GM12864 (cell line): ENCODE measurements at regions not wholly inside any gene's neighbourhood (a gene's known extent, or its start where the extent isn't known, plus 50 kb on each side); places are given as distances from the start of the nearest gene placed in this dataset.

Source experiments
- DNase-seq: peaks from one replicate; pipeline ENCODE4 v3.0.0-alpha.2; 2011; ENCODE audit warnings: low read depth
- H3K4me3 ChIP-seq: 2 replicates; pipeline ENCODE4 v1.5.1; 2011; ENCODE audit warnings: mild to moderate bottlenecking, low read depth, low read length, control low read depth
- TF ChIP-seq, protein P1 (sequence below): IDR thresholded peaks from 2 replicates; pipeline ENCODE4 v1.5.1; 2011; ENCODE audit warnings: low read depth, mild to moderate bottlenecking, moderate library complexity, low read length, control low read depth, inconsistent platforms; ENCODE audit errors: missing control alignments

DNA sequence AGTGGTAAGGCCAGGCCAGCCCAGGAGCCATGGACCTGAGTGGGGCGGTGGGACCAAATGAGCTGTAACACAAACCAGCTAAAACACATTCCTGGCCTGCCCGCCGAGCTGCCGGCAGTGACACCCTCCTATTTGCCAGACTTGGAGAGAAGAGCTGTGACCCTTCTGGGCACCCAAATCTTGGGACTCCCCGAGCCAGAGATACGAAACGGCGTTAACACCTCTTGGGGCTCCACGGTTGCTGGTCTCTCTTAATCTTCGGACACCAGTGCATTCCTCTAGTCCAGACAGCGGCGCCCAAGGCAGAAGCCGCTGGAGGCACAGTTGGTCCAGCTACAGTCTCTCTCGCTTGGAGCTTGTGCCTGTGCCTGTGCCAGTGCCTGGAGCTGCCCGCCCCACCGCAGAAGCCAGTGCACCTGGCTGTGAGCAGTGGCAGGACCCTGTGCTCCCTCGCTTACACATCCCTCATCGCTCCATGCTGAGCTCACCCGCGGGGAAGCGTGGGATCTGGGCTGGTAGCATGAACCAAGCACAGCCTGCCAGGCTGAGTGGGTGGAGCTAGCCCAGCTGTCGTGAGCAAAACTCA is 147.2 kb upstream of the KLHL1 start:
- DNase-seq, result no peak
- no peak overlapping the region for H3K4me3 ChIP-seq
- TF ChIP-seq, protein P1, sequence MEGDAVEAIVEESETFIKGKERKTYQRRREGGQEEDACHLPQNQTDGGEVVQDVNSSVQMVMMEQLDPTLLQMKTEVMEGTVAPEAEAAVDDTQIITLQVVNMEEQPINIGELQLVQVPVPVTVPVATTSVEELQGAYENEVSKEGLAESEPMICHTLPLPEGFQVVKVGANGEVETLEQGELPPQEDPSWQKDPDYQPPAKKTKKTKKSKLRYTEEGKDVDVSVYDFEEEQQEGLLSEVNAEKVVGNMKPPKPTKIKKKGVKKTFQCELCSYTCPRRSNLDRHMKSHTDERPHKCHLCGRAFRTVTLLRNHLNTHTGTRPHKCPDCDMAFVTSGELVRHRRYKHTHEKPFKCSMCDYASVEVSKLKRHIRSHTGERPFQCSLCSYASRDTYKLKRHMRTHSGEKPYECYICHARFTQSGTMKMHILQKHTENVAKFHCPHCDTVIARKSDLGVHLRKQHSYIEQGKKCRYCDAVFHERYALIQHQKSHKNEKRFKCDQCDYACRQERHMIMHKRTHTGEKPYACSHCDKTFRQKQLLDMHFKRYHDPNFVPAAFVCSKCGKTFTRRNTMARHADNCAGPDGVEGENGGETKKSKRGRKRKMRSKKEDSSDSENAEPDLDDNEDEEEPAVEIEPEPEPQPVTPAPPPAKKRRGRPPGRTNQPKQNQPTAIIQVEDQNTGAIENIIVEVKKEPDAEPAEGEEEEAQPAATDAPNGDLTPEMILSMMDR, result no peak

DNA sequence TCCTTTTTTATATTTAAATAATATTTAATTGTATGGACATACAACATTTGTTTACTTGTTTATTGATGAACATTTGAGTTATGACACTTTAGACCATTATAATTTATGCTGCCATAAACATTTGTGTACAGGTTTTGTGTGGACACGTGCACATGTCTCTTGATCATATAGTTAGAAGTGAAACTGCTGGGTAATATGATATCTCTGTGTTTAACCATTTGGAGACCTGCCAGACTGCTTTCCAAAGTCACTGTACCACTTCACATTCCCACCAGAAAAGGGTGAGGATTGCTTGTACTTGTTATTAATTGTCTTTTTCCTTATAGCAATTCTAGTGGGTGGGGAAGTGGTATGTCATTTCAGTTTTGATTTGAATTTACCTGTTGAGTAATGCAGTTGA is 145.6 kb upstream of the KLHL1 start:
- no peak for DNase-seq
- TF ChIP-seq, protein P1, result no peak
- no peak overlapping the region for H3K4me3 ChIP-seq

DNA sequence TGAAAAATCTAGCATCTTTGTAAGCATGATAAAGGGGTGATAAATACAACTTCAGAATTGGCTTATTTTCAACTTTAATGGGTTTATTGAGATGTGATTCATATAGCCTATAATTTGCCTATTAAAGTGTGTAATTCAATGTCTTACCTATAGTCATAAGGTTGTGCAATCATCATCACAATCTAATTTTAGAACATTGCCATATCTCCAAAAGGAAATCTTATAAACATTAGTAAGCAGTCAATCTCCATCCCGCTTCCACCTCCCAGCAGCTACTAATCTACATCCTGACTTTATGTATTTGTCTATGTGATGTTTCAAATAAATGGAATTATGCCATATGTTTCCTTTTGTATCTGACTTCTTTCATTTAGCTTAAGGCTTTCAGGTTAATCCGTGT is 145.2 kb upstream of the KLHL1 start:
- TF ChIP-seq, protein P1, result no peak
- DNase-seq, result no peak
- H3K4me3 ChIP-seq, result no peak overlapping the region

DNA sequence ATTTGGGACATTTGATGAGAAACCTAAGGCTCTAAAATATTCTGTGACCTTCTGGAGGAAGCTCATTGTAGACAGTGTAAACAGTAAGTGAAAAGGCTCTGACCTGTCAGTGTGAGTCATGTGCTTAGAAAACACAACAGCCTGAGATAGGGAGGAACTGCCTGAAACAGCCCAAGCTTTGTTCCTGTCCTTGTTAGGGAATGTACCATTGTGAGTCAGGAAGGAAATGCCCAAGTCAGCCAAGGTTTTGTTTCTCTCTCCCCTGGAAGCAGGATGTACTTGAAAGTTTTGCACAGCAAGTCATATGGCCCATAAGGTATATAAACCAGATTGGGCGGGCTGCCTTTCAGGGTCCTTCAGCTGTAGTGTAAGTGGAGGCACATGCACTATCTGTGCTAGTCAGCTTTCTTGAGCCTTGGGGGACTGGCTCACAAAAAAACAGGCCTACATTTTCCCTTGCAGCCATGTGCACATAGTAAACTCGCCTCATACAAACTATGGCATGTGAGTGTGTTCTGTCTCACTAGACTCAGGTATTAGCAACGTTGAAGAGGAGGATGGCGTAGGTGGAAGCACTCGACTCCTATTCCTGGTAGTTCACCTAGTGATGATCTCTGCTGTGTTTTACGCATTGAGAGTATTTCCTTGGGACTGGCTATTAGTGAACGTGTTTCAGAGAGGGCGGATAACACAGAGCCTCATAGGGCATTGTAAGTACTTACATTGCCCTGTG is 141.2 kb upstream of the KLHL1 start:
- DNase-seq, result no peak
- H3K4me3 ChIP-seq, result no peak overlapping the region
- TF ChIP-seq, protein P1, result no peak

DNA sequence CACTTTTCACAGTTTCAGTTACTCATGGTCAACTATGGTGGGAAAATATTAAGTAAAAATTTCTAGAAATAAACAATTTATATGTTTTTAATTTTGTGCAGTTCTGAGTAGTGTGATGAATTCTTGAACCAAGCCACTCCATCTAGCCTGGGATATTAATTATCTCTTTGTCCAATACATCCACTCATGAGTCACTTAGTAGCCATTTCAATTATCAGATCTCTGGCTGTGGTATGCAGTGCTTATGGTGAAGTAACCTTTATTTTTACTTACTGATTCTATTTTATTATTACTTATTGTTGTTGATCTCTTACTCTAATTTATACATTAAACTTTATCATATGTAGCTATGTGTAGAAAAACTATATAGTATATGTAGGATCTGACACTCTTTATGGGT is 128.9 kb upstream of the KLHL1 start:
- DNase-seq, result no peak
- TF ChIP-seq, protein P1, result no peak
- H3K4me3 ChIP-seq, result no peak overlapping the region

DNA sequence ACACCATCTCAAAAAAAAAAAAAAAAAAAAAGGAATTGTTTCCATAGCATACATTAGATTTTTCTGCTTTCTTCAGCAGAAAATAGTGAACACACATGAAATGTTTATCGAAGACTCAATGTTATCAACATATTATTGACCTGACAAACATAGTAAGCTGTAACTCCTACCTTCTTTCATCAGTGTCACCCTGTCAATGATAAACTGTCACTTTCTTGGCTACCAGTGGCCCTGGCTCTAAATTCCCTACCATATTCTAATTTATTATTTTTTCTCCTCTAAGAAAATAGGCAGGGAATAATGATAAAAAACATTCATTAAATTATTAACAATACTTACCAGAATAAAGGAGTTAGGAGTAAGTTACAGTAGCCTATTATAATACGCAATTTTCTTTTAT is 127.3 kb upstream of the KLHL1 start:
- no peak overlapping the region for H3K4me3 ChIP-seq
- DNase-seq, result no peak
- TF ChIP-seq, protein P1, result no peak

DNA sequence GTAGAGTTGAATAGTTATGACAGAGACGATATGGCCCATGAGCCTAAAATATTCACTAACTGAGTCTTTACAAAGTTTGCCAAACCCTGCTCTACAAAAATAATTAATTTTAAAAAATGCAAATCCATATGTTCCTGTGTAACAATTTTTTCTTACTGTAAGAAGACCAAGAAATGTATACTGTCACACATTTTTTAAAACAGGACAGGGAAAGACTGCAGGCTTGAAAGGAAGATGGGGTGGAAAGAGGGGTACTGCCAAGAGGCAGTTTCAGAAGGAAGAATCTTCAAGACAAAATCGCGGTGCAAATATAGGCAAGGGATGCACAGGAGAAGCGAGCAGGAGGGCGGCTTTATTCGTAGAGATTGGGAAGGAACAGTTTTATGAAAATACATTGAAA is 115.7 kb upstream of the KLHL1 start:
- no peak for DNase-seq
- H3K4me3 ChIP-seq, result no peak overlapping the region
- TF ChIP-seq, protein P1, result no peak
